ENCODE measurements at regions not wholly inside any gene's neighbourhood (a gene's known extent, or its start where the extent isn't known, plus 50 kb on each side); places are given as distances from the start of the nearest gene placed in this dataset.
"Not testable (repeated sequence)": the region's sequence is repeated elsewhere in the genome, so short reads cannot be mapped to it uniquely, and the experiment has no call there.

GRCh38 chr10:8830048-8830447, 775.6 kb downstream of the GATA3 start:
- no peak for DNase-seq

GRCh38 chr10:8830876-8831275, 776.4 kb downstream of the GATA3 start:
- DNase-seq: no peak

- DNase-seq: no peak
Observed at GRCh38 chr10:8835453-8836167, 781.1 kb downstream of the GATA3 start.

- DNase-seq: no peak
Observed at GRCh38 chr10:8840356-8840755, 785.9 kb downstream of the GATA3 start.

- DNase-seq: no peak
Observed at GRCh38 chr10:8844141-8844540, 789.7 kb downstream of the GATA3 start.

GRCh38 chr10:8852546-8852945, 798.1 kb downstream of the GATA3 start:
- DNase-seq: no peak

- no peak for DNase-seq
Observed at GRCh38 chr10:8853048-8853447, 798.6 kb downstream of the GATA3 start.

- DNase-seq: not testable (repeated sequence)
Observed at GRCh38 chr10:8868924-8869323, 814.4 kb downstream of the GATA3 start.

GRCh38 chr10:8873310-8873709, 818.8 kb downstream of the GATA3 start:
- DNase-seq: no peak

- DNase-seq: no peak
Observed at GRCh38 chr10:8874268-8874667, 819.8 kb downstream of the GATA3 start.

GRCh38 chr10:8874972-8875371, 820.5 kb downstream of the GATA3 start:
- no peak for DNase-seq

GRCh38 chr10:8876171-8876570, 821.7 kb downstream of the GATA3 start:
- no peak for DNase-seq

GRCh38 chr10:8889538-8889937, 835.0 kb downstream of the GATA3 start:
- DNase-seq: no peak

GRCh38 chr10:8893102-8893501, 838.6 kb downstream of the GATA3 start:
- DNase-seq: no peak

- no peak for DNase-seq
Observed at GRCh38 chr10:8894148-8894547, 839.7 kb downstream of the GATA3 start.

GRCh38 chr10:8897769-8898168, 843.3 kb downstream of the GATA3 start:
- DNase-seq: no peak

- no peak for DNase-seq
Observed at GRCh38 chr10:8898745-8899330, 844.4 kb downstream of the GATA3 start.

- no peak for DNase-seq
Observed at GRCh38 chr10:8902926-8903325, 848.4 kb downstream of the GATA3 start.

- DNase-seq: no peak
Observed at GRCh38 chr10:8908013-8908412, 853.5 kb downstream of the GATA3 start.

GRCh38 chr10:8910314-8910713, 855.8 kb downstream of the GATA3 start:
- no peak for DNase-seq

- no peak for DNase-seq
Observed at GRCh38 chr10:8911032-8911431, 856.5 kb downstream of the GATA3 start.

GRCh38 chr10:8912108-8912507, 857.6 kb downstream of the GATA3 start:
- no peak for DNase-seq

- no peak for DNase-seq
Observed at GRCh38 chr10:8913720-8914119, 859.2 kb downstream of the GATA3 start.

GRCh38 chr10:8919280-8919679, 864.8 kb downstream of the GATA3 start:
- DNase-seq: no peak

GRCh38 chr10:8921568-8921967, 867.1 kb downstream of the GATA3 start:
- no peak for DNase-seq
